DND-41 (cell line): ENCODE measurements at regions not wholly inside any gene's neighbourhood (a gene's known extent, or its start where the extent isn't known, plus 50 kb on each side); places are given as distances from the start of the nearest gene placed in this dataset.

Source experiments
- ATAC-seq: fragments of 200-7000 bp; cut with Tn5 transposase; 3 replicates; pipeline ENCODE4 v1.9.1; 2021; ENCODE audit warnings: low read depth; ENCODE audit not compliant: insufficient read depth
- DNase-seq: peaks from one replicate; pipeline ENCODE4 v3.0.0-alpha.2; 2020
- H2AFZ ChIP-seq: 2 replicates; pipeline ENCODE4 v1.6.0; 2012; ENCODE audit warnings: low read depth, low read length
- H3K27ac ChIP-seq: 2 replicates; pipeline ENCODE4 v1.5.1; 2012; ENCODE audit warnings: low read length, inconsistent platforms
- H3K27me3 ChIP-seq: fragments of 200-600 bp; sonication (generic); 2 replicates; pipeline ENCODE4 v1.6.0; 2012; ENCODE audit warnings: low read length, mild to moderate bottlenecking, inconsistent platforms; ENCODE audit not compliant: insufficient read depth, poor library complexity
- H3K36me3 ChIP-seq: 2 replicates; pipeline ENCODE4 v1.5.1; 2012; ENCODE audit warnings: low read length, inconsistent platforms; ENCODE audit not compliant: insufficient read depth
- H3K4me1 ChIP-seq: 2 replicates; pipeline ENCODE4 v1.5.1; 2012; ENCODE audit warnings: mild to moderate bottlenecking, low read length; ENCODE audit not compliant: insufficient read depth
- H3K4me2 ChIP-seq: 2 replicates; pipeline ENCODE4 v1.6.0; 2012; ENCODE audit warnings: mild to moderate bottlenecking, moderate library complexity, low read length, inconsistent platforms; ENCODE audit not compliant: insufficient read depth
- H3K4me3 ChIP-seq, 2 experiments: fragments of 200-600 bp in 1 of 2; shearing (Covaris generic) in 1 of 2; 2 replicates each; pipeline ENCODE4 v1.5.1; 2012 to 2016; ENCODE audit warnings: inconsistent platforms in 2 of 2, low read length in 2 of 2, mild to moderate bottlenecking in 2 of 2, low read depth in 1 of 2, moderate library complexity in 1 of 2
- H3K79me2 ChIP-seq: 2 replicates; pipeline ENCODE4 v1.6.0; 2012; ENCODE audit warnings: low read length, inconsistent platforms; ENCODE audit not compliant: insufficient read depth
- H3K9ac ChIP-seq: 2 replicates; pipeline ENCODE4 v1.6.0; 2012; ENCODE audit warnings: low read depth, mild to moderate bottlenecking, inconsistent platforms, low read length, moderate library complexity
- H3K9me3 ChIP-seq: 2 replicates; pipeline ENCODE4 v1.5.1; 2012; ENCODE audit warnings: low read length, moderate library complexity, mild to moderate bottlenecking, inconsistent platforms; ENCODE audit not compliant: insufficient read depth, severe bottlenecking
- H4K20me1 ChIP-seq: 2 replicates; pipeline ENCODE4 v1.6.0; 2012; ENCODE audit warnings: low read length; ENCODE audit not compliant: insufficient read depth
- EZH2 ChIP-seq: IDR thresholded peaks from 3 replicates; pipeline ENCODE4 v1.6.1; 2012; ENCODE audit warnings: borderline replicate concordance, low read depth, mild to moderate bottlenecking, moderate library complexity, low read length, inconsistent platforms; ENCODE audit not compliant: severe bottlenecking
- TF ChIP-seq, protein P1 (sequence below): IDR thresholded peaks from 2 replicates; pipeline ENCODE4 v1.5.1; 2012; ENCODE audit warnings: borderline replicate concordance, low read length, moderate library complexity, mild to moderate bottlenecking; ENCODE audit not compliant: poor library complexity, severe bottlenecking; ENCODE audit errors: extremely low read depth

DNA sequence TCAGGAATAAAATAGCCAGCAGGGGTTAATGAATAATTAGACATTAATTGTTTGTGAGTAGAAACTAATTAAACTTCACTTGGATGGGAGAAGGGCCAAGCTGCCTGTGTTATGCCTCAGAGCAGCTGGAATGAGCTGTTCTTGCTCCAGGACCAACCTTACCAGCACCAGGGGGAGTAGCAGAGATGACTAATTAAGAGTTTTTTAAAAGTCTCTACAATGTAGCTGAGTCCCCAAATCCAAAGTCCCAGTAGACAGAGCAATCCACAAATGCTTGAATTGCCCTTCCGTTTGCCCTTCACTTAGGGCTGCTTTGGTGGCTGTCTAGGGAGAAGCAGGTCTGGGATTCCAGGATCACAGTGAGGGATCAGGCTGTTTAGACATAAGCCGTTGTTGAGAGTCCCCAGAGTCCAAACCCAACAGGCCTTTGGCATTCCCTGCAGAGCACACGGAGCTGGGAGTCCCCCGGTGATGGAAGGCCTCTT lies 59.4 kb downstream of the RHOB start:
- Histone ChIP-seq H3K27ac (no peak overlapping the region), H3K9ac (no peak overlapping the region), H3K79me2 (no peaks in the 10 kb centered on the region), H3K27me3 (peaks cover 7% of the 10 kb centered on the region), H3K4me3 (no peak overlapping the region), H2AFZ (no peak overlapping the region), H3K4me1 (no peaks in the 10 kb centered on the region), H3K4me2 (no peak overlapping the region), H3K9me3 (no peaks in the 10 kb centered on the region), H4K20me1 (no peaks in the 10 kb centered on the region), H3K36me3 (no peaks in the 10 kb centered on the region)
- DNase-seq = no peak
- no peak for ATAC-seq
- TF ChIP-seq, protein P1, sequence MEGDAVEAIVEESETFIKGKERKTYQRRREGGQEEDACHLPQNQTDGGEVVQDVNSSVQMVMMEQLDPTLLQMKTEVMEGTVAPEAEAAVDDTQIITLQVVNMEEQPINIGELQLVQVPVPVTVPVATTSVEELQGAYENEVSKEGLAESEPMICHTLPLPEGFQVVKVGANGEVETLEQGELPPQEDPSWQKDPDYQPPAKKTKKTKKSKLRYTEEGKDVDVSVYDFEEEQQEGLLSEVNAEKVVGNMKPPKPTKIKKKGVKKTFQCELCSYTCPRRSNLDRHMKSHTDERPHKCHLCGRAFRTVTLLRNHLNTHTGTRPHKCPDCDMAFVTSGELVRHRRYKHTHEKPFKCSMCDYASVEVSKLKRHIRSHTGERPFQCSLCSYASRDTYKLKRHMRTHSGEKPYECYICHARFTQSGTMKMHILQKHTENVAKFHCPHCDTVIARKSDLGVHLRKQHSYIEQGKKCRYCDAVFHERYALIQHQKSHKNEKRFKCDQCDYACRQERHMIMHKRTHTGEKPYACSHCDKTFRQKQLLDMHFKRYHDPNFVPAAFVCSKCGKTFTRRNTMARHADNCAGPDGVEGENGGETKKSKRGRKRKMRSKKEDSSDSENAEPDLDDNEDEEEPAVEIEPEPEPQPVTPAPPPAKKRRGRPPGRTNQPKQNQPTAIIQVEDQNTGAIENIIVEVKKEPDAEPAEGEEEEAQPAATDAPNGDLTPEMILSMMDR = no peak
- no peak for TF ChIP-seq EZH2

DNA sequence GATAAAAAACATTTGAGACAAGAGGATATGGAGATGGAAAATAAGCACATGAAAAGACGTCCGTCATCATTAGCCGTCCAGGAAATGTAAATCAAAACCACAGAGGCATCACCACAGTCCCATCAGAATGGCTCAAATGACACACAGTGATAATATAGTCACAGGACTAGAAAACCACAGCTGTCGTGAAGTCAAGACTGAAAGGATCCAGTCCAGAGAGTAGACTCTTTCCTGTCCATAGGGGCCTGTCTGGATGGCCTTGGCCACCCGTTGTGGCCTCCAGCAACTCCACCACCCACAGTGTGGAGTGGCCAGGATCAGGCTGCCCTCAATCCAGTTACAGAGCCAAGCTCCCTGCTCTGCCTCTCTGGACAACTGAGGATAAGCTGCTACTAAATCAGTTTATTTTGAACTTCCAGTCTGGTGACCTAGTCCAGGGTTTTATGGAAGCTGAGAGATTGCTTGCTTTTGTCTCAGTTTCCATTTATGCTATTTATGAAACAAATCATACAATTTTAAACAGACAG lies 60.4 kb downstream of the RHOB start:
- H3K9me3 ChIP-seq = no peaks in the 10 kb centered on the region
- DNase-seq (no peak), ATAC-seq (no peak)
- no peaks in the 10 kb centered on the region for H3K79me2 ChIP-seq
- no peak overlapping the region for H3K27ac ChIP-seq
- no peak overlapping the region for H3K4me2 ChIP-seq
- TF ChIP-seq EZH2 = no peak
- TF ChIP-seq, protein P1 = no peak
- H2AFZ ChIP-seq = no peak overlapping the region
- no peaks in the 10 kb centered on the region for H4K20me1 ChIP-seq
- H3K36me3 ChIP-seq = no peaks in the 10 kb centered on the region
- no peak overlapping the region for H3K9ac ChIP-seq
- H3K27me3 ChIP-seq = peaks cover 7% of the 10 kb centered on the region
- no peaks in the 10 kb centered on the region for H3K4me1 ChIP-seq
- H3K4me3 ChIP-seq = no peak overlapping the region

DNA sequence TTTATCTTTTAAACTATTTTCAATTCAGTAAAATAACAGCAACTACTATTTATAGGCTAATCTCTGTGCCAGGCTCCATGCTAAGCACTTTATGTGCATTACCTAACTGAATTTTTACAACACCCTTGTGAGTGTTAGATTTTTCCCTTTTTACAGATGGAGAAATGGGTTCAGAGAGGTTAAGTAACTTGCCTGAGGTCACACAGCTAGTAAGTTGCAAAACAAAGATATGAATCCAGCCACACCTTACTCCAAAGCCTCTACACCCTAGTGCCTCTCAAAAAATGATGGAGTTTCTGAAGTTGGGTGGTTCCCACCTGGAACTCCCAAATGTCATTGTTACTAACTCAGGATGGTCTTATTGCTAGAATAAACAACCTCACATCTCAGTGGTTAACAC lies 60.8 kb downstream of the RHOB start:
- Histone ChIP-seq H3K4me3 (no peak overlapping the region), H3K4me2 (no peak overlapping the region), H3K27ac (no peak overlapping the region), H3K4me1 (no peaks in the 10 kb centered on the region), H3K79me2 (no peaks in the 10 kb centered on the region), H3K9ac (no peak overlapping the region), H4K20me1 (no peaks in the 10 kb centered on the region), H3K27me3 (peaks cover 7% of the 10 kb centered on the region), H3K9me3 (no peaks in the 10 kb centered on the region), H2AFZ (no peak overlapping the region), H3K36me3 (no peaks in the 10 kb centered on the region)
- no peak for DNase-seq
- TF ChIP-seq, protein P1 = no peak
- no peak for TF ChIP-seq EZH2
- ATAC-seq = no peak
